ENCODE measurements at regions not wholly inside any gene's neighbourhood (a gene's known extent, or its start where the extent isn't known, plus 50 kb on each side); places are given as distances from the start of the nearest gene placed in this dataset.

DNA sequence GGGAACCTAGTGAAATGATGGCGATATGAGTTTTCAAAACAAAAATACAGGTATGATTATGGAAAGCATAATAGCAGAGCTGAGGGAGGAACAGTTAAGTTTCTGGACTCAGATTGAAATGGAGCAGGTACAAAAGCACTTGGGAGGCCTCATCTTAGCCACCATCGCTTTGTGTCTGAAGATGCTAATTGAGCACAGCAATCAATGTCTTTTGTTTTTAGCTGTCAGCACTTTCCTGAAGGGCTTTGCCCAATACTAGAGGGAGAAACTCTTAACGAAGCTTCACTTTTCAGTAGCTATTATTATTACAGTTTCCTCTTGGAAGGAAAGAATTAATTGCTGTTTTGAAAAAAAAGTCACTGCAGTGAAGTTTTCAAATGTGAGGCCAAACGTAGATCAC, 348.7 kb downstream of the RWDD3 start:
- Mint-ChIP-seq H3K9me3 (peaks cover 0 to 19% (median 8%) of the 10 kb centered on the region in 7 donors), H3K27me3 (ENCODE audit: low read depth in 3 of 3) (peaks cover 0 to 1% (median 0%) of the 10 kb centered on the region in 3 donors), H3K4me3 (no peak overlapping the region), H3K4me1 (no peaks in the 10 kb centered on the region), H3K36me3 (no peaks in the 10 kb centered on the region), H3K27ac (no peak overlapping the region)
- no peaks in the 10 kb centered on the region for H3K27me3 ChIP-seq (ENCODE audit: control insufficient read depth in 2 of 2, insufficient read depth in 2 of 2, low read length in 2 of 2)
- WGBS (ENCODE audit: insufficient coverage), result 100% methylated on average over 1 of the region's 4 CpGs
- H3K4me1 ChIP-seq (ENCODE audit: control insufficient read depth in 1 of 2, insufficient read depth in 2 of 2, low read length in 2 of 2), result no peaks in the 10 kb centered on the region
- intact Hi-C loops (cut with micrococcal nuclease), result no loop called here
- no peak overlapping the region for H3K4me2 ChIP-seq (replicated peaks; ENCODE audit: extremely low read depth, low read length, poor library complexity, severe bottlenecking)
- H2AFZ ChIP-seq (ENCODE audit: insufficient read depth, low read depth, low read length, poor library complexity, severe bottlenecking), result no peak overlapping the region
- TF ChIP-seq, protein P1, sequence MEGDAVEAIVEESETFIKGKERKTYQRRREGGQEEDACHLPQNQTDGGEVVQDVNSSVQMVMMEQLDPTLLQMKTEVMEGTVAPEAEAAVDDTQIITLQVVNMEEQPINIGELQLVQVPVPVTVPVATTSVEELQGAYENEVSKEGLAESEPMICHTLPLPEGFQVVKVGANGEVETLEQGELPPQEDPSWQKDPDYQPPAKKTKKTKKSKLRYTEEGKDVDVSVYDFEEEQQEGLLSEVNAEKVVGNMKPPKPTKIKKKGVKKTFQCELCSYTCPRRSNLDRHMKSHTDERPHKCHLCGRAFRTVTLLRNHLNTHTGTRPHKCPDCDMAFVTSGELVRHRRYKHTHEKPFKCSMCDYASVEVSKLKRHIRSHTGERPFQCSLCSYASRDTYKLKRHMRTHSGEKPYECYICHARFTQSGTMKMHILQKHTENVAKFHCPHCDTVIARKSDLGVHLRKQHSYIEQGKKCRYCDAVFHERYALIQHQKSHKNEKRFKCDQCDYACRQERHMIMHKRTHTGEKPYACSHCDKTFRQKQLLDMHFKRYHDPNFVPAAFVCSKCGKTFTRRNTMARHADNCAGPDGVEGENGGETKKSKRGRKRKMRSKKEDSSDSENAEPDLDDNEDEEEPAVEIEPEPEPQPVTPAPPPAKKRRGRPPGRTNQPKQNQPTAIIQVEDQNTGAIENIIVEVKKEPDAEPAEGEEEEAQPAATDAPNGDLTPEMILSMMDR (IDR thresholded peaks at IDR 0.05), result no peak
- DNase-seq, result no peak
- no peaks in the 10 kb centered on the region for H4K20me1 ChIP-seq (ENCODE audit: insufficient read depth, low read length)
- no peaks in the 10 kb centered on the region for H3K36me3 ChIP-seq (replicated peaks in 1 of 2; ENCODE audit: control insufficient read depth in 1 of 2, insufficient read depth in 2 of 2, low read length in 2 of 2)
- peaks cover 12 to 21% of the 10 kb centered on the region in 2 donors for H3K9me3 ChIP-seq (replicated peaks in 1 of 2; ENCODE audit: control insufficient read depth in 1 of 2, insufficient read depth in 1 of 2, low read length in 2 of 2)
- no peak overlapping the region for H3K27ac ChIP-seq (ENCODE audit: low read depth in 1 of 2, low read length in 2 of 2)
- H3K9ac ChIP-seq (ENCODE audit: insufficient read depth, low read length, poor library complexity, severe bottlenecking), result no peak overlapping the region
- no peak overlapping the region for H3K4me3 ChIP-seq (replicated peaks in 1 of 3; ENCODE audit: low read depth in 2 of 3, low read length in 3 of 3)
- no peaks in the 10 kb centered on the region for H3K79me2 ChIP-seq (ENCODE audit: insufficient read depth, low read length)

DNA sequence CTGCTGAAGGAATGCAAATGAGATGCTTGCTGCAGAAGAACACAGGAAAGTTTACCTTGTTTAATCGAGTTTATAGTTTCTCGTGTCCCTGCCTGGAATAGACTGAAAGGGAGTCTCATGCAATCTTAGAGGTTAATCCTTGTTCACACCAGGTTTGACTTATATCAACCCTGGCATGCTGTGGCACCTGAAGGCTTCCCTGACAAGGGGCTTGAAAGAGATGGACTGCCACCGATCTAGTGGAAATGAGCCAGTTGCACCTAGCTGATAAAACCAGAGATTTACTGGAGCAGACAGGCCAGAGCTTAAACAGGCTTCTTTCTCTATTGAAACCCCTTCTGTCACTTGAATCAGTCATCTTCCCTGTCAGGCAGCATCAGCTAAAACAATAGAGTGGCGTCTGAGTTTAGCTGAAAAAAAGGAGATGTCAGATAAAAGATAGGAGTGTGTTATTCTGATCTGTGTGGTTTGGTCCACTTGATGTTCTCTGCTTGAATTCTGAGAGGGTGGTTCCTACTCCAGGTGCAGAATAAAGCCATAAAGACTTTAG, 349.7 kb downstream of the RWDD3 start:
- H3K27me3 ChIP-seq (ENCODE audit: control insufficient read depth in 2 of 2, insufficient read depth in 2 of 2, low read length in 2 of 2), result no peaks in the 10 kb centered on the region
- H3K9ac ChIP-seq (ENCODE audit: insufficient read depth, low read length, poor library complexity, severe bottlenecking), result no peak overlapping the region
- TF ChIP-seq, protein P1 (IDR thresholded peaks at IDR 0.05), result no peak
- no peak for DNase-seq
- no peaks in the 10 kb centered on the region for H4K20me1 ChIP-seq (ENCODE audit: insufficient read depth, low read length)
- H2AFZ ChIP-seq (ENCODE audit: insufficient read depth, low read depth, low read length, poor library complexity, severe bottlenecking), result no peak overlapping the region
- H3K4me1 ChIP-seq (ENCODE audit: control insufficient read depth in 1 of 2, insufficient read depth in 2 of 2, low read length in 2 of 2), result no peaks in the 10 kb centered on the region
- H3K4me2 ChIP-seq (replicated peaks; ENCODE audit: extremely low read depth, low read length, poor library complexity, severe bottlenecking), result no peak overlapping the region
- Mint-ChIP-seq H3K4me1 (no peaks in the 10 kb centered on the region), H3K9me3 (peaks cover 0 to 19% (median 8%) of the 10 kb centered on the region in 7 donors), H3K27me3 (ENCODE audit: low read depth in 3 of 3) (peaks cover 0 to 1% (median 0%) of the 10 kb centered on the region in 3 donors), H3K4me3 (no peak overlapping the region), H3K27ac (no peak overlapping the region), H3K36me3 (no peaks in the 10 kb centered on the region)
- H3K79me2 ChIP-seq (ENCODE audit: insufficient read depth, low read length), result no peaks in the 10 kb centered on the region
- no peak overlapping the region for H3K4me3 ChIP-seq (replicated peaks in 1 of 3; ENCODE audit: low read depth in 2 of 3, low read length in 3 of 3)
- 92% methylated on average over 3 of the region's 4 CpGs for WGBS (ENCODE audit: insufficient coverage)
- H3K9me3 ChIP-seq (replicated peaks in 1 of 2; ENCODE audit: control insufficient read depth in 1 of 2, insufficient read depth in 1 of 2, low read length in 2 of 2), result peaks cover 12 to 21% of the 10 kb centered on the region in 2 donors
- no peak overlapping the region for H3K27ac ChIP-seq (ENCODE audit: low read depth in 1 of 2, low read length in 2 of 2)
- H3K36me3 ChIP-seq (replicated peaks in 1 of 2; ENCODE audit: control insufficient read depth in 1 of 2, insufficient read depth in 2 of 2, low read length in 2 of 2), result no peaks in the 10 kb centered on the region
- intact Hi-C loops (cut with micrococcal nuclease), result no loop called here

Data from CD14-positive monocyte (primary cell).